Immature natural killer cell (primary cell): ENCODE measurements at regions not wholly inside any gene's neighbourhood (a gene's known extent, or its start where the extent isn't known, plus 50 kb on each side); places are given as distances from the start of the nearest gene placed in this dataset.
"Not testable (repeated sequence)": the region's sequence is repeated elsewhere in the genome, so short reads cannot be mapped to it uniquely, and the experiment has no call there.

Source experiments
- DNase-seq, 3 donors: peaks; one replicate each; pipeline ENCODE4 v3.0.0; 2022; ENCODE audit warnings: mixed read lengths in 1 of 3
- H3K27ac Mint-ChIP-seq, 6 donors: one replicate each; pipeline ENCODE4 v1.8.0; 2020; ENCODE audit warnings: mixed read lengths in 6 of 6, mild to moderate bottlenecking in 5 of 6, inconsistent platforms in 4 of 6, moderate library complexity in 3 of 6
- H3K27me3 Mint-ChIP-seq, 3 donors: one replicate each; pipeline ENCODE4 v1.8.0; 2020 to 2021; ENCODE audit warnings: low read depth in 3 of 3, mild to moderate bottlenecking in 3 of 3, mixed read lengths in 3 of 3, moderate library complexity in 3 of 3, inconsistent platforms in 1 of 3
- H3K36me3 Mint-ChIP-seq, 3 donors: one replicate each; pipeline ENCODE4 v1.8.0; 2020; ENCODE audit warnings: mixed read lengths in 3 of 3, inconsistent platforms in 2 of 3, mild to moderate bottlenecking in 2 of 3
- H3K4me1 Mint-ChIP-seq, 2 donors: one replicate each; pipeline ENCODE4 v1.8.0; 2020; ENCODE audit warnings: inconsistent platforms in 2 of 2, mild to moderate bottlenecking in 2 of 2, mixed read lengths in 2 of 2, moderate library complexity in 1 of 2
- H3K4me3 Mint-ChIP-seq, 5 donors: one replicate each; pipeline ENCODE4 v1.8.0; 2020; ENCODE audit warnings: mild to moderate bottlenecking in 5 of 5, mixed read lengths in 5 of 5, inconsistent platforms in 3 of 5, moderate library complexity in 3 of 5
- H3K9me3 Mint-ChIP-seq, 6 donors: one replicate each; pipeline ENCODE4 v1.8.0; 2020; ENCODE audit warnings: mild to moderate bottlenecking in 6 of 6, mixed read lengths in 6 of 6, inconsistent platforms in 4 of 6, moderate library complexity in 3 of 6

GRCh38 chrX:87006561-87006960 lies 511.0 kb upstream of the KLHL4 start:
- Mint-ChIP-seq H3K27ac (no peak overlapping the region), H3K4me1 (no peaks in the 10 kb centered on the region)

DNA sequence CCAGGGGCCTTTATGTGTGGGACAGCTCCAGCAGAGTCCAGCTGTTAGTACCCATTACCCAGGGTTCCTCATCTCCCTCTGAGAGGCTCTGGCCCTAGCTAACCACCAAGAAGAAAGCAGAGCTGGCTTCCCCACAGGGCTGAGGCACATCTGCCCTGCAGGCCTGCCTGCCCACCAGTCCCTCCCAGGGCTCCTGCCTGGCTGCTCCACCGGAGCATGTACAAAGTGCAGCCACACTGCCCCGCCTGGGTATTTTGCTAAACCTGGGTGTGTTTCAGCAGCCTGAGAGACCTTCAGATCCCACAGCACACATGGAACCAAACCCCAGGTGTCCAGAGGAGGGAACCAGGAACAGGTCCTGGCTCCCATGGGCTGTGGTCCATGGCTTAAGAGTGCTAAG lies 500.4 kb upstream of the KLHL4 start:
- Mint-ChIP-seq H3K27me3 (peaks cover 0 to 2% (median 0%) of the 10 kb centered on the region in 3 donors), H3K36me3 (no peaks in the 10 kb centered on the region), H3K4me1 (no peaks in the 10 kb centered on the region), H3K27ac (no peak overlapping the region), H3K4me3 (no peak overlapping the region), H3K9me3 (peaks cover 0 to 5% (median 0%) of the 10 kb centered on the region in 6 donors)
- DNase-seq: no peak

More at GRCh38 chrX:87006561-87006960, 511.0 kb upstream of the KLHL4 start:
- no peaks in the 10 kb centered on the region for H3K36me3 Mint-ChIP-seq
- no peak for DNase-seq
- H3K27me3 Mint-ChIP-seq: peaks cover 0 to 5% (median 0%) of the 10 kb centered on the region in 3 donors
- H3K4me3 Mint-ChIP-seq: no peak overlapping the region
- peaks cover 0 to 3% (median 0%) of the 10 kb centered on the region in 6 donors for H3K9me3 Mint-ChIP-seq

GRCh38 chrX:87033115-87033514 lies 484.5 kb upstream of the KLHL4 start:
- not testable (repeated sequence) for H3K27ac Mint-ChIP-seq, H3K9me3 Mint-ChIP-seq, H3K36me3 Mint-ChIP-seq, DNase-seq, H3K4me3 Mint-ChIP-seq, H3K4me1 Mint-ChIP-seq, H3K27me3 Mint-ChIP-seq

- Mint-ChIP-seq H3K36me3 (no peaks in the 10 kb centered on the region), H3K4me3 (no peak overlapping the region), H3K9me3 (peaks cover 0 to 12% (median 0%) of the 10 kb centered on the region in 6 donors), H3K4me1 (no peaks in the 10 kb centered on the region), H3K27me3 (peaks cover 0 to 5% (median 0%) of the 10 kb centered on the region in 3 donors), H3K27ac (no peak overlapping the region)
- no peak for DNase-seq
Measured at GRCh38 chrX:87045352-87045751, 472.2 kb upstream of the KLHL4 start.

DNA sequence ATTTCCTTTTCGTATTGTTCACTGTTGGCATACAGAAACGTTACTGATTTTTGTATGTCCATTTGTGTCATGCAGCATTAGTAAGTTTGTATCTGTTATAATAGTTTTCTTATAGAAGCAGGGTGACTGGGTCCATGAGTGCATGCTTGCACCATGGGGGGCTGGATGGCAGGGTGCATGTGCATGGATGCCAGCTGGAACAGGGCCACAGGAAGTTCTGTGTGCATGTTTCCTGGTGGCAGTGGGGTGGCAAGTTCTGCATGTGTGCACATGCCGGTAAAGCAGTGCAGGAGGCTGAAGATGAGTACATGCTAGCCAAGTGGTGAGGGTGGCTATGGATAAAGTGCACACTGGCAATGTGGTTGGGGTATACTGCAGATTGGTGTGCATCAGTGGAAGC lies 468.0 kb upstream of the KLHL4 start:
- Mint-ChIP-seq H3K9me3 (peaks cover 0 to 7% (median 0%) of the 10 kb centered on the region in 6 donors), H3K4me3 (peak overlapping the region in 1 of 5 donors; percentile 53), H3K27ac (no peak overlapping the region)

DNA sequence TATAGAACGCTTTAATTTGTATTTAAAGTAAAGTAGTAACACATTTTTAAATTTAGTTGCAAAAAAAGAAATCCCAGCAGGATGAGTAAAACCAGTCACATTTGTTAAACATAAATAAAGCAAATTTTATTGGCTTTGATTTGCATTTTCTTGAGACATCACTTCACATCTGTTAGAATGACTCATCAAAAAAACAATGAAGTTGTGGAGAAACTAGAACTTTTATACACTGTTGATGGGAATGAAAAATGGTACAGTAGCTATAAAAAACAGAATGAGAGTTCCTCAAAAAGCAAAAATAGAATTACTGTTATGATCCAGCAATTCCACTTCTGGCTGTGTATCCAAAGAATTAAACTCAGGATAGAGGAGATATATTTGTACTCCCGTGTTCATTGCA lies 454.0 kb upstream of the KLHL4 start:
- DNase-seq: no peak
- H3K4me3 Mint-ChIP-seq: no peak overlapping the region
- H3K27me3 Mint-ChIP-seq: peaks cover 0 to 3% (median 2%) of the 10 kb centered on the region in 3 donors
- H3K9me3 Mint-ChIP-seq: peaks cover 0 to 5% (median under 1%) of the 10 kb centered on the region in 6 donors
- no peaks in the 10 kb centered on the region for H3K4me1 Mint-ChIP-seq
- no peaks in the 10 kb centered on the region for H3K36me3 Mint-ChIP-seq
- no peak overlapping the region for H3K27ac Mint-ChIP-seq

More for the DNA sequence above, 468.0 kb upstream of the KLHL4 start:
- Mint-ChIP-seq H3K36me3 (no peaks in the 10 kb centered on the region), H3K4me1 (no peaks in the 10 kb centered on the region), H3K27me3 (peaks cover 0 to 5% (median 0%) of the 10 kb centered on the region in 3 donors)
- DNase-seq: no peak

DNA sequence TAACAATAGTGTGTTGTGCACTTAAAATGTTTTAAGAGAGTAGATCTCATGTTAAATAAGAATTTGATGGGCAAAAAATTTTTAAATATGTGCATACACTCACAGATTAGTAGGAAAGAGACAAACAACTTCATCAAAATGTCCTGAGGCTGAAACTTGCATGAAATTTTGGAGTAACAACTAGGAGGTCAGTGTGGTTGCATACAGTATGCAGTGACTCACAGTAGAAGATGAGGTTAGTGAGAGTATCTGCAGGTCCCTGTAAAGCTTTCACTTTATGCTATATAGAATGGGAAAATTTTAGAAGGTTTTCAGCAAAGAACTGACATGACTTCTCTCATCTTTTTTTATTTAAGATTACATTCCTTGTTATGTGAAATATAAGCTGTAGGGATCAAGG lies 453.1 kb upstream of the KLHL4 start:
- H3K4me3 Mint-ChIP-seq: no peak overlapping the region
- no peak overlapping the region for H3K27ac Mint-ChIP-seq
- H3K36me3 Mint-ChIP-seq: no peaks in the 10 kb centered on the region
- H3K9me3 Mint-ChIP-seq: peaks cover 0 to 5% (median 2%) of the 10 kb centered on the region in 6 donors
- H3K4me1 Mint-ChIP-seq: no peaks in the 10 kb centered on the region
- peaks cover 0 to 5% (median 2%) of the 10 kb centered on the region in 3 donors for H3K27me3 Mint-ChIP-seq
- no peak for DNase-seq

- no peaks in the 10 kb centered on the region for H3K36me3 Mint-ChIP-seq
- H3K4me3 Mint-ChIP-seq: no peak overlapping the region
- peaks cover 2 to 5% (median 2%) of the 10 kb centered on the region in 3 donors for H3K27me3 Mint-ChIP-seq
- H3K9me3 Mint-ChIP-seq: peaks cover 0 to 5% (median 2%) of the 10 kb centered on the region in 6 donors
- DNase-seq: no peak
- no peak overlapping the region for H3K27ac Mint-ChIP-seq
- no peaks in the 10 kb centered on the region for H3K4me1 Mint-ChIP-seq
Measured at GRCh38 chrX:87067795-87068369, 449.7 kb upstream of the KLHL4 start.

DNA sequence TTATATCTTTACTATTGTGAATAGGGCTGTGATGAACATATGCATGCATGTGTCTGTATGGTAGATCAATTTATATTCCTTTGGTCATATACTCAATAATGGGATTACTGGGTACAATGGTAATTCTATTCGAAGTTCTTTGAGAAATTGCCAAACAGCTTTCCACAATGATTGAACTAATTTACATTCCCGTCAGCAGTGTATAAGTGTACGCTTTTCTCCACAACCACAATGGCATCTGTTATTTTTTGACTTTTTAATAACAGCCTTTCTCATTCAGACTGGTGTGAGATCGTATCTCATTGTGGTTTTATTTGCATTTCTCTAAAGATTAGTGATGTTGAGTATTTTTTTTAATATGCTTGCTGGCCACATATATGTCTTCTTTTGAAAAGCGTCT lies 439.4 kb upstream of the KLHL4 start:
- no peak overlapping the region for H3K4me3 Mint-ChIP-seq
- no peaks in the 10 kb centered on the region for H3K4me1 Mint-ChIP-seq
- H3K27me3 Mint-ChIP-seq: no peaks in the 10 kb centered on the region
- no peak overlapping the region for H3K27ac Mint-ChIP-seq
- DNase-seq: no peak
- no peaks in the 10 kb centered on the region for H3K36me3 Mint-ChIP-seq
- peaks cover 0 to 11% (median 1%) of the 10 kb centered on the region in 6 donors for H3K9me3 Mint-ChIP-seq

- Mint-ChIP-seq H3K36me3 (no peaks in the 10 kb centered on the region), H3K4me3 (no peak overlapping the region), H3K27me3 (no peaks in the 10 kb centered on the region), H3K27ac (no peak overlapping the region), H3K4me1 (no peaks in the 10 kb centered on the region), H3K9me3 (peaks cover 0 to 6% (median 1%) of the 10 kb centered on the region in 6 donors)
- no peak for DNase-seq
Measured at GRCh38 chrX:87098477-87098876, 419.1 kb upstream of the KLHL4 start.

DNA sequence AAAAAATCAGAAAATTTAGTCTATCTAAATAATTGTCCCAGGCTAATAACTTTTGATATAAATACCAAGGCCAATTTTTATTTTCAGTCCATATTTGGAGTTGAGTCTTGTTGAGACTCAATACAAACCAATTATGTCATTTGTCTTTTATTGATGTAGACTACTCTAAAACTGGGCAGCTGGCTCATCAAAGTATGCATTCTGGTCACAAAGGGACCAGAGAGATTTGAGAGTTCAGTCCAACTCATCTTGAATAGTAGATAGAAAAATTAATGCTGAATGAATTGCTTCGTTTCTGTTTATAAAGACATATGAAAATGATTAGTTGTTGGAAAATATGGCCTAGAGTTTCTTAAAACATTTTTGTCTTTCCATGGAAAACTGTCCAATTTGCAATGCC lies 412.5 kb upstream of the KLHL4 start:
- H3K27ac Mint-ChIP-seq: no peak overlapping the region
- DNase-seq: no peak
- no peaks in the 10 kb centered on the region for H3K27me3 Mint-ChIP-seq
- no peaks in the 10 kb centered on the region for H3K4me1 Mint-ChIP-seq
- peaks cover 0 to 1% (median 0%) of the 10 kb centered on the region in 6 donors for H3K9me3 Mint-ChIP-seq
- H3K36me3 Mint-ChIP-seq: no peaks in the 10 kb centered on the region
- H3K4me3 Mint-ChIP-seq: no peak overlapping the region

DNA sequence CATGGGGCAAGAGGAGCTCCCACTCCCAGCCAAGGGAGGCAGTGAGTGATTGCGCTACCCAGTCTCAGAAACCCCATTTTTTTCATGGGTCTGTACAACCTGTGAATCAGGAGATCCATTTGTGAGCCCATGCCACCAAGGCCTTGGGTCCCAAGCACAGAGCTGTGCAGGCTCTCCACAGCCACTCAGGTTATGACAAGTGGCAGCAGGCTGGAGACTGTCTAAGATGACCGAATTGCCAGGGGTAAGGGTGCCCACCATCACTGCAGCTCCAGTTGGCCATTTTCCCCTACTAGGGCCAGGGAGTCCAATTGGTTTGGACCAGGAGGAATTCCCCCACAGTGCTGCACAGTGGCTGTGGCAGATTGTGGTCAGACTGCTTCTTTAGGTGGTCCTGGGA lies 407.5 kb upstream of the KLHL4 start:
- no peak overlapping the region for H3K4me3 Mint-ChIP-seq

DNA sequence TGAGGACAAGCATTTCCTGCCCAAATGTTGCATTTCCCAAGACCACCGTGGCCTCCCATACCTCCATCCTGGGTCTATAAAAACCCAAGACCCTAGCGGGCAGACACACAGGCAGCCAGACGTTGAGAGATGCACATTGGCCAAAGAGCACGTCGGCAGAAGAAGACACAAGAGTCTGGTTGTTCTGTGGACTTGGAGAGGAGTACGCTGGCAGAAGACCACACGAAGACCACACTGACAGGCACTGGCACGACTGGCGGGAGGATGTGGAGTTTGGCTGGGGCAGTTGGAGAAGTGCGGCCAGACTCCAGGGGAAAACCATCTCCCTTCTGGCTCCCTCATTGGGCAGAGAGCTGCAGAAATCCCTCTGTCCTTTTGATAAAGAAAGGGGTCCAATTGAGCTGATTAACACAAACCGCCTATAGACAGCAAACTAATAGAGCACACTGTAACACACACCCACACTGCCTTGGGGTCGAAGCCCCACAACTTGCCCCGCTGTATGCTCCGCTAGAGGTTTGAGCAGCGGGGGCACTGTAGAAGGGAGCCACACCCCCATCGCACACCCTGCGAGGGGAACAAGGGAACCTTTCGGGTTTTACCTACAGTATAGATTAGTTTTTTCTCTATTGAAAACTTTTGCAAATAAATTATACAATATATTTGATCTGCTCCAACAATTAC lies 376.7 kb upstream of the KLHL4 start:
- Mint-ChIP-seq H3K27ac (no peak overlapping the region), H3K27me3 (peaks cover 1 to 8% (median 1%) of the 10 kb centered on the region in 3 donors), H3K9me3 (peaks cover 0 to 7% (median under 1%) of the 10 kb centered on the region in 6 donors), H3K4me3 (no peak overlapping the region), H3K36me3 (no peaks in the 10 kb centered on the region), H3K4me1 (no peaks in the 10 kb centered on the region)
- DNase-seq: no peak

More for the DNA sequence above, 407.5 kb upstream of the KLHL4 start:
- H3K9me3 Mint-ChIP-seq: peaks cover 0 to 12% (median under 1%) of the 10 kb centered on the region in 6 donors
- H3K27me3 Mint-ChIP-seq: peaks cover 0 to 2% (median 0%) of the 10 kb centered on the region in 3 donors
- no peak for DNase-seq
- no peaks in the 10 kb centered on the region for H3K4me1 Mint-ChIP-seq
- H3K36me3 Mint-ChIP-seq: no peaks in the 10 kb centered on the region
- H3K27ac Mint-ChIP-seq: no peak overlapping the region

- Mint-ChIP-seq H3K27ac (no peak overlapping the region), H3K27me3 (peaks cover 0 to 6% (median 4%) of the 10 kb centered on the region in 3 donors), H3K4me3 (no peak overlapping the region), H3K9me3 (peaks cover 0 to 11% (median 6%) of the 10 kb centered on the region in 6 donors), H3K36me3 (no peaks in the 10 kb centered on the region), H3K4me1 (no peaks in the 10 kb centered on the region)
- DNase-seq: no peak
Measured at GRCh38 chrX:87160435-87161010, 357.1 kb upstream of the KLHL4 start.
